Fibroblast of skin of left quadriceps (primary cell): ENCODE measurements at regions not wholly inside any gene's neighbourhood (a gene's known extent, or its start where the extent isn't known, plus 50 kb on each side); places are given as distances from the start of the nearest gene placed in this dataset.
"Not testable (repeated sequence)": the region's sequence is repeated elsewhere in the genome, so short reads cannot be mapped to it uniquely, and the experiment has no call there.

Experiments
- DNase-seq, 2 experiments: peaks; one replicate each; pipeline ENCODE4 v3.0.0-alpha.2; 2013; ENCODE audit warnings: low read depth in 2 of 2

- DNase-seq, result no peak
These were observed 265.3 kb upstream of the STARD13 start for GRCh38 chr13:33550885-33551284.

GRCh38 chr13:33554919-33555791, 262.8 kb upstream of the RFC3 start:
- no peak for DNase-seq

- DNase-seq, result no peak
These were observed 261.1 kb upstream of the RFC3 start for GRCh38 chr13:33556828-33557227.

DNA sequence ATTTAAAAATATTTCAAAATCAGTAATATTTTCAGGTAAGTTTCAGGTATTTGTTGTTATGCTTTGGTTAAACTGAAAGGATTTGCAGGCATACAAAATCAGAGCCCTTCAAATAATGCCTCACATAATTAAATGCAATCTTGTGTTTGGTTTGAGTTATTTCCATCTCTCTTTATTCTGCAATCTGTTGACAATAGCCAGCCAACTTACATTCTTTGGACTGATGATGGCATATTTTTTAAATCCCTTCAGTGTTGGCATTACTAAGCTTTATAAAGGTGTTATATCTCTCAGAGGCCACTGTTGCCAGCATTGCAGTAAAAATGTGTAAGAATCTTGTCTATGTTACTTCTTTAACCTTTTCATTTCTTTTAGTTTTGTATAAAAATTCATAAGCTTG, 257.2 kb upstream of the RFC3 start:
- DNase-seq, result no peak

- DNase-seq, result no peak
These were observed 256.3 kb upstream of the RFC3 start for GRCh38 chr13:33561627-33562026.

DNA sequence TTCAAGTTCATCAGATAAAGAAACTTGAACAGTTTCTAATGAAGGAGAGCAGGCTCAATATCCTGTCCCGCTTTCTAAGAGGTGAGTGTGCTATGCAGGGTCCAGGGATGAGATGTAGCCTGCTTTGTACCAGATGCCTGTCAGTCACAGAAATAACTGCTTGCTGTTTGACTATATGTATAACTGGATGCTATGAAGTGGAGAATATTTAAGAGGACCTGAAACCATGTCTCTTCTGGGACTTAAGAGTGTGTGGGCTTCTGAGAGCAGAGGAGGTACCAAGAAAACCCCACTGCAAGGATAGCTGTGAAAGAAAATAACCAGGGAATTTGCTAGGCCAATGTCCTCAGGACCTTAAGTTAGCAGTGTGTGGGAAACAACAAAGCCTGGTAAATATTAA, 246.3 kb upstream of the RFC3 start:
- DNase-seq, result no peak

DNA sequence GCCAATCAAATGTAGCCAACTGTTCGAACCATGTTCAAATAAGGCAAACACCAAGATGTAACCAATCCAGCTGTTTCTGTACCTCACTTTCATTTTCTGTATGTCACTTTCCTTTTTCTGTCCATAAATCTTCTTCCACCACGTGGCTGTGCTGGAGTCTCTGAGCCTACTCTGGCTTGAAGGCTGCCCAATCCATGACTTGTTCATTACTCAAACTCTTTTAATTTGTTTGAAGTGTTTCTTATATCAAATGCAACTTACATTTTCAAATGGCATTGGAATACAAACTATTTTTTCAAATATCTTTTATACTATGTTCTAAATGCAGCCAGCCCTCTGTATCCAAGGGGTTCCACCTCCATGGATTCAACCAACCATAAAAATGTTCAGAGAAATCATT, 245.6 kb upstream of the RFC3 start:
- not testable (repeated sequence) for DNase-seq

GRCh38 chr13:33575378-33575777, 242.6 kb upstream of the RFC3 start:
- DNase-seq, result no peak

GRCh38 chr13:33577007-33577406, 240.9 kb upstream of the RFC3 start:
- DNase-seq, result no peak

DNA sequence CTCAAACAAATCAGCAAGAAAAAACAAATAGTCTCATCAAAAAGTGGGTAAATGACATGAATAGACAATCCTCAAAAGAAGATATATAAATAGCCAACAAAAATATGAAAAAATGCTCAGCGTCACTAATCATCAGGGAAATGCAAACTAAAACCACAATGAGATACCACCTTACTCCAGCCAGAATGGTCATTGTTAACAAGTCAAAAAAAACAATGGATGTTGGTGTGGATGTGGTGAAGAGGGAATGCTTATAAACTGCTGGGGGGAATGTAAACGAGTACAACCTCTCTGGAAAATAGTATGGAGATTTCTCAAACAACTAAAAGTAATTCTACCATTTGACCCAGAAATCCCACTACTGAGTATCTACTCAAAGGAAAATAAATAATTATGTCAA, 239.2 kb upstream of the RFC3 start:
- no peak for DNase-seq

DNA sequence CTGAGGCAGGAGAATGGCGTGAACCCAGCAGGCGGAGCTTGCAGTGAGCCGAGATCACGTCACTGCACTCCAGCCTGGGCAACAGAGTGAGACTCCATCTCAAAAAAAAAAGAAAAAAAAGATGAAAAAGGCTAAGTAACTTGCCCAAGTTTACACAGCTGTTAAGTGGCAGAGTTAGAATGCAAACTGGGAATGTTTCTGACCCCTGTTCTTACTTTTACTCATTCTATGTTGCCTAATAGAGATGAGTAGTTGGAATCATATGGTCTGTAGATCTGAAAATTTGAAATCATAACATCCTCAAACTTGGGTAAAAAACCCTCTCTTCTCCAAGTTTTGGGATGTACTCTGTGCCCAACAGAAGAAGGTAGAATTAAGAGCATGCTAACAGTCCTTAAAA, 235.8 kb upstream of the RFC3 start:
- no peak for DNase-seq

GRCh38 chr13:33583398-33583797, 234.6 kb upstream of the RFC3 start:
- no peak for DNase-seq

DNA sequence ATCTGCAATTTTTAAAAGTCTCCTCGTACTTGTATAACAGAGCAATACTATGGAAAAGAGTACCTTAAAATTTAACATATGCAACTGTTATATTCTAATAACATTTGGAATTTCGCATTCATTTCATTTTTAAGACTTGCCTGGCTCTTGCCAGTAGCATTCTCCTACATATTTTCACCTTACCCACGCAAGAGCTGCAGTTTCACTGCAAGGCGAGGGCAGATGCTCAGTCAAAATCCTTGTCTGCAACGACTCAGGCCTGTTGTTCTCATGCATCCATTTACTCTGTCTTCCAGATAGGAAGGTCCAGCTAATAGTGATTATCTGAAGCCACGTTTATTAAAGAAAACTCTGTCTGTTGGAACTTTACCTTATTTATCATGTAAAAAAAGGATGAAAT, 227.0 kb upstream of the RFC3 start:
- no peak for DNase-seq

- no peak for DNase-seq
These were observed 211.3 kb upstream of the RFC3 start for GRCh38 chr13:33606692-33607091.

- no peak for DNase-seq
These were observed 207.4 kb upstream of the RFC3 start for GRCh38 chr13:33610438-33611120.

GRCh38 chr13:33611121-33611805, 206.7 kb upstream of the RFC3 start:
- no peak for DNase-seq

- no peak for DNase-seq
These were observed 205.0 kb upstream of the RFC3 start for GRCh38 chr13:33612641-33613638.

- no peak for DNase-seq
These were observed 202.5 kb upstream of the RFC3 start for GRCh38 chr13:33615436-33615835.

DNA sequence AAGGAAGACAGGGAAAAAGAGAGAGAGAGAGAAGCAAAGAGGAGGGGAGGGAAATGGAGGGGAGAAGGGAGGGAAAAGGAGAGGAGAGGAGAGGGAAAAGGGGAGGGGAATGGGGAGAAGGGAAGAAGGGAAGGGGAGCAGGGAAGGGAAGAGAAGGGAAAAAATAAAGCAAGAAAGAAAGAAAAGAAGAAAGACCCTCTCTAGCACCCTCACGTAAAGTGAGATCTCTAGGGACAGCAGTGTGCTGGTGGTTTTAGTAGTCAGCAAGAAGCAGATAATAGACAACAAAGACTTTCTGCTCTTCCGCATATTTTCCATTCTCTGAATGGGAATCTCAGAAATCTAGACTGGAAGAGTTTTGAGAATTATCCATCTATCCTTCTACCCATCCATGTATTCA, 201.8 kb upstream of the RFC3 start:
- DNase-seq, result no peak

- DNase-seq, result no peak
These were observed 200.9 kb upstream of the RFC3 start for GRCh38 chr13:33617055-33617454.

DNA sequence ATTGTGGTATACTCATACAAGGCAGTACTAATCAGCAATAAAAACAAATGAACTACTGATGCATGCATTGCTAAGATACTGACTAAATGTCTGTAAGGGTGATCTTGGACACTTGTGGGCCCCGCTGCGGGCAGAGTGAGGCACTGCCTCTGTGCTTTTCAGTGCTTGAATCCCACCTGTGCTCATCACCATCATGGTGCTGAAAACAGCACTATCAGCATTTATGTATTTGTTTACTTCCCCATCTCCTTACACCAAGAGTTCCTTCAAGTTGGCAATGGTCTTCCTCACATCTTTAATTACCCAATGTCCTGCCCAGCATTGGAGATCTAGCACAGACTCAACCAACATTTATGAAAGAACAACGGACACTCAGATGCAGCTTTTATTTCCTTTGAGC, 193.7 kb upstream of the RFC3 start:
- DNase-seq, result no peak

DNA sequence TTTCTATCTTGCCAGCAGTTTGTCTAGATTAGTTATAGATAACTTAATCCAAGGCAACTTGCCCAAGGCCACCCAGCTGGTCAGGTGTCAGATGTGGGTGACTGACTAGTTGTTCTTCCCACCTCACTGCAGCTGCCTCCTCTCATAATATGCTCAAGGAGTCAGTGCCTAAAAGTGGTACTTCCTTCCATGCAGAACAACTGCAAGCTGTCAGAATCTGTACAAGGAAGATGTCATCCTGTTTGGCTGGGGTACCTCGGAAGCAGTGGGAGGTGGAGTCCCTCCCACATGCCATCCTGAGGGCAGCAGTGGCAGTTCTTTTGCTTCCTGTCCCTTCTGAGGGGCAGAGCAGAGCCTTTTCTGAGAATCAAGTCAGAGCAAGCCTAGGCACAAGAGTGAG, 193.2 kb upstream of the RFC3 start:
- no peak for DNase-seq
